Head of caudate nucleus (tissue), 42 donors: ENCODE measurements at regions not wholly inside any gene's neighbourhood (a gene's known extent, or its start where the extent isn't known, plus 50 kb on each side); places are given as distances from the start of the nearest gene placed in this dataset.

Experiments
- DNase-seq, 42 donors: peaks; one replicate each; pipeline versions ENCODE4 v3.0.0 to v3.0.0-alpha.2; 2020 to 2021; ENCODE audit warnings: mixed read lengths in 7 of 42
- intact Hi-C: fragments of 100-400 bp; cut with DNase I; formaldehyde crosslinking; loops from one replicate; pipeline ENCODE4 v1.15.0; 2022

- DNase-seq: no peak
- intact Hi-C loops: no loop called here
Measured at GRCh38 chr10:83037653-83038052, 1101.7 kb upstream of the GHITM start.

- no peak for DNase-seq
- intact Hi-C loops: no loop called here
Measured at GRCh38 chr10:83038631-83039030, 1100.7 kb upstream of the GHITM start.

DNA sequence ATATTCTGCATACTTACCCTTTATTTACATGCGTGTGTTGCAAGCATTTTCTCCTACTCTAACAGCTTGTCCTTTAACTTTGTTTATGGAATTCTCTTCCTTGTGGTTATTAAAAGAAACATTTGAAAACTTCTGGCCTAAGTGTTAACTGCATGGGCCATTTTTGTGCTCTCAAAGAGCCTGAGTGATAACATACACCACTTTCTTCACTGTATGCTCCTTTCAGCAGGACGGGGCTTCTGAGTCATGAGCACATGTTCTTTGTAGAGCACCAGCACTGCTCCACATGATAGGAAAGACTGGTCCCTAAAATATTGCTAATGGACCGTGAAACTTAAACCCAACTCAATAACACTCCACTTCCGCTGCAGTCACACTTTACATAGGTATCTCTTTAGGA, 1093.6 kb upstream of the GHITM start:
- intact Hi-C loops: no loop called here
- DNase-seq: no peak

DNA sequence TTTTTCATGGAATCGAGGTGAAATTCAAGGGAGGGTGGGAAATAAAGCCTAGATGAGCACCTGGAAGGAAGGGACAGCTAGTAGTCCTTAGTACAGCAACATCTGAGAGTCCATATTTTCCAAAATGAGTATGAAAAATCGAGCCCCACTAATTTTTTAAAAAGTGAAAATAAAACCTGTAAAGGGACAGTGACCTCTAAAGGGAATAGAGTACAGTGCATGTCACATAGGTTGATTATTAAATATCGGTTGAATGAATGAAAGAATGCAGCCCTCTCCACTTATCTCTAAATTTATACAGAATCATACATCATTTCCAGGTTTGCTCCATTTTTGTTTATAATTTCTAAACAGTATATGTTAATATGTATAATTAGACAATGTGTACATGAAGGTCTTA, 1088.5 kb upstream of the GHITM start:
- DNase-seq: no peak
- intact Hi-C loops: no loop called here

DNA sequence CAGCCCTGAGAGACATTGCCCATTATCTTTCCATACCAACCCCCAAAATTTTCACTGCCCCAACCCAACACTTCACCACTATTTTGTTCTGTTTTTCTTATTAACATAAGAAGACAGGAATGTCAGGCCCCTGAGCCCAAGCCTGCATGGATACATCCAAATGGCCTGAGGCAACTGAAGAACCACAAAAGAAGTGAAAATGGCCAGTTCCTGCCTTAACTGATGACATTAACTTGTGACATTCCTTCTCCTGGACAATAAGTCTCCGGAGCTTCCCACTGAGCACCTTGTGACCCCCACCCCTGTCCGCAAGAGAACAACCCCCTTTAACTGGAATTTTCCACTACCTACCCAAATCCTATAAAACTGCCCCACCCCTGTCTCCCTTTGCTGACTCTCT, 1076.4 kb upstream of the GHITM start:
- intact Hi-C loops: no loop called here
- no peak for DNase-seq

- no peak for DNase-seq
- intact Hi-C loops: no loop called here
Measured at GRCh38 chr10:83073472-83073871, 1065.8 kb upstream of the GHITM start.

- intact Hi-C loops: no loop called here
- no peak for DNase-seq
Measured at GRCh38 chr10:83075016-83075814, 1064.1 kb upstream of the GHITM start.

DNA sequence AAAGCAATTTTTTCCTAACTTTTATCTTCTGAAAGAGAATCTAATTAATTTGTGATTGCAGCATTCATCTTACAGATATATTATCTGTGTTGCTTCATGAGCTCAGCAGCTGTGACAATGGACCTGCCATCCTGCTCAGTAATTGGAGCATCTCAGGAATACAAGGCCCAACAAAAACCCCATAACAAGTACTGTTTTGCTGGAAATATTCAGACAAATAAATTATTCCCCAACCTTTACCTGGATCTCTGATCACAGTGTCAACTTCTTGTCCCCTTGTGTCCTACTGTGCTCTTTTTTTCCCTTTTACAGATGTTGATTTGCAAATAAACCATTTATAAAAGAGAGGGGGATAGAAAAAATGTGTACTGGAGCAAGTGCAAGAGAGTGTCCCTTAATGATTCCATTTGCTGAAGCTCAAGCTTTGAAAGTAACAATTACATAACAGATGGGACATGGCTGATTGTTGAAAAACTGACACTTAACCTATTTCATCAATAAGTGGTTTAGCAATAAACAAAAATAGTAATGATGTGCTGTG, 1063.4 kb upstream of the GHITM start:
- no peak for DNase-seq
- intact Hi-C loops: no loop called here

DNA sequence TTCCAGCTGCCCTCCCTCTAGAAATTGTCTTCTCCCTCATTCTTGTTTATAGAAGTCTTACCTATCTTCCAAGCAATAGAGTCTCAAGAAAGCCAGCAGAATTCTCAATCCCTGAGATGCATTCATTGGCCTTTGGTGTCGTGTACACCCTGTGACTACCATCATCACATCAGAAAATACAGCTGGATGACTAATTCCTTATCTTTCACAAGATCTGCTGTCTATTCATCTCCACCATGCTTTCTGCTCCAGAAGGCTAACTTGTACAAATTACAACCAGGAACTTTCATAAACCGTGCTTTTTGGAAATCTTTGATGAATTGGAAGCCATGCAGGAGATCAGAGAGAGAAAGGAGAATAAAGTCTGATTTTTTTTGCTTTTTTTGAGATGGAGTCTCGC, 1062.9 kb upstream of the GHITM start:
- intact Hi-C loops: no loop called here
- DNase-seq: no peak

DNA sequence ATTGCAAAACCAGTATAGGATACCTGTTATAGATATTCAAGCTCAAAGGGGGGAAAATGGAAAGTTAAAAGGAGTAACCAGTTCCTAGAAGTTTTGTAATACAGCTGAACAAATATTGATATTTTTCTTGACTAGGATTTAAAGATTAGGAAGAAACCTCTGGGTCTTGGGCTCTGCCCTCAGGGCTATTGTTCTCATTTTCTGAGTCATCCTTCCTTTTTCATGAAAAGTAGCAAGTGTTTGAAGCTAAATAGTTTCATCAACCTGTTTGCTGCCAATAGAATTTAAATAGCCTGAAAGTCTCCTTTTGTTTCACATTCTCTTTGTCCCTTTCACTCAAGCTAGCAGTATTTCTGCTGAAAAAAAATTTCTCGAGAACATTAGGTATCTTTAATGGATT, 1061.1 kb upstream of the GHITM start:
- no peak for DNase-seq
- intact Hi-C loops: no loop called here

DNA sequence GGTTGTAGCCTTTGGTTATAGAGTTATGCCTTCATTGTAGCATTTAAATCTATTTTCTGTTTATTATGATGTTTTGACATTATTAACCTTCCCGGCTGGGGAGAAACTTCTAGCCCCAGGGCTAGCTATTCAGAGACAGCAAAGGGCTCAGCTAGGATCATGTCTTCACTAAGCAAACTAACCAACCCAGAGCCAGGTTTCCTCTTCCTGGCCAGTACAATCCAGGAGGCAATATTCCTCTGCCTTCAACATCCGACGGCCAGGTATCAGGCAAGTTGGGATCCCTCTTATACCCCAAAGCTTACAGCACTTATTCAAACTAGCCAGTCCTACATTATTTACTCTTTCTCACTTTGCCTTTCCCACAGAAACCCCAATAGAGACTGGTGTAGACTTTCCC, 1060.7 kb upstream of the GHITM start:
- DNase-seq: no peak
- intact Hi-C loops: no loop called here

DNA sequence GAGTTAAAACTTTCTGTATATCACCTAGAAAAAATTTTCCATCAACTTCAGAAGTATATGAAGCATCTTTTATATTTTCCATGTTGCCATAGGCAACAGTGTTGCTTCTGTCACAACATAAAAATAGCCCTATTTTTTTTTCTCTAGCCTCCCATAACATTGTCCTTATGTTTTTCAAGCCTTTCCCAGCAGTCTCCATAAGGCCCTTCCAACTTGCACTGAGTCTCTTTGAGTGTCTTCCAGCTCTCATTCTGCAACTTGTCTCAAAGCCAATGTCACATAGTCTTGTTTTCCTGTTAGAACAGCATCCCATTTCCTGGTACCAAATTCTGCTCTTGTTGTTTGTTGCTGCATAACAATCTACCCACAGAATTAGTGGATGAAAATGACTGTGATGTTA, 1055.5 kb upstream of the GHITM start:
- intact Hi-C loops: no loop called here
- DNase-seq: peak in 1 of 42 donors; percentile 3

- no peak for DNase-seq
- intact Hi-C loops: no loop called here
Measured at GRCh38 chr10:83089335-83089734, 1050.0 kb upstream of the GHITM start.

DNA sequence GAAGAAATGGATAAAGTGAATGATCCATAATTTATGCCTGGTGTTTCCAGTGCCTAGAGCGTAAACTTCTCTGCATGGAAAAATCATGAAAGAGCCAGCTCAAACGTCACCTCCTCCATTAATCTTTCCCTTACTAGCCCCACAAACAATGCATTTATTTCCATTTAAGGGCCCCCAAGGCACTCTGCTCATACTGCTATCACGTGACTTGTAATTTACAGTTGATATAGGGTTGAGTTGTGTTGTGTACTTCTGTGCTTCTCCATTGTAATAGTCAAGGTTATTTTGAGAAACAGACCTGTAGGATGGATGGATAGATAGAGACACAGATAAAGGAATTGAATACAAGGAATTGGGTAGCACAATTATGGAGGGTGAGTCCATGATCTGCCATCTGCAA, 1034.7 kb upstream of the GHITM start:
- intact Hi-C loops: no loop called here
- DNase-seq: no peak

DNA sequence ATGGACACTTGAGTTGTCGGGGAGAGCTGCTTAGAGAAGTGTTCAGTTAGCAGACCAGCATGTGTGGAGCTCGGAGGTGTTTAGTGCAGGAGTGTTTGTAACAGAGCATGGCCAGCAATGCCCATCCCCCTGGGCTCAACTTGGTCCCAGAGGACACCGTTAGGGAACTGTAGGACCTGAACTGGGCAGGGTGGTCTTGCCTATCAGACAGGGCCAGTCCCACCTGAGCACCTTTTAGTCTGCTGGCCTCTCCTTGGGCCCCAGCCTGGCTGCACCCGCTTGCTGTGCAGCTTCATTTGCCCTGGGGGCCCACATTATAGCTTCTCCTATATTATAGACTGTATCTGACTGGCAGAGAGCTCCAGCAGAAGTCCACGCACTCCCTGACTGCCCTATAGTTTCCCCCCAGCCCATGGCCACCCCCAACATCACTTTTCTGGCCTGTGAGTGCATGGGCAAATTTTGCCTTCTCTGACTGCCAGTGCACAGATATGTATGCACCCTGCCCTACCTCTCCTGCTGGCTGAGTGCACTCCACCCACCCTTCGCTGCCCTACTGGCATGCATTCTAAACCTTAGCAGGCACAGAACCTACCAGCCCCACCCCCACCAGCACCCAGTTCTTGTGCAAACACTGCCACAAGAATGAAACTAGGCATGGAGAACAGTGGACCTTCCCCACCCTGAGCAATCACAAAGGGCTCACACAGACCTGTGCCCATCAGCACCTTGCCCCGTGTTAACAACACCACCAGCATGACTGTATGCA, 1030.6 kb upstream of the GHITM start:
- DNase-seq: no peak
- intact Hi-C loops: no loop called here

GRCh38 chr10:83119346-83119745, 1020.0 kb upstream of the GHITM start:
- intact Hi-C loops: no loop called here
- DNase-seq: no peak

DNA sequence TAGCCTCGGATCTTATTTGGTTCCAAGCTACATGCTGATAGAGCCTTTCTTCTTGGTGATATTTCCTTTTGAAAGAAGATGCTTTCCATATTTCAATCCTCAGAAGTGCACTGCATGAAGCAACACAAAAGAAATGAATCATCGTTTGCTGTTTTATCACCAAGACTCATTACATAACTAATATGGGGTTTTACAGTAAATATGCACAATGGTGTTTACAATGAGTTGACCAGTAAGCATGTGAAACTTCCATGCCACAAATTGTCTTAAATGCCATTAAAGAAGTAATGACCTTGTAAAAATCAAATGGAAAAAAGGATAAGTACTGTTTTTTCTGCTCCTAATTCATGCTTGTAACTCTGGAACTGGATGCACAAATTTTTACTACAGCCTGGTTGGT, 1017.0 kb upstream of the GHITM start:
- no peak for DNase-seq
- intact Hi-C loops: no loop called here

DNA sequence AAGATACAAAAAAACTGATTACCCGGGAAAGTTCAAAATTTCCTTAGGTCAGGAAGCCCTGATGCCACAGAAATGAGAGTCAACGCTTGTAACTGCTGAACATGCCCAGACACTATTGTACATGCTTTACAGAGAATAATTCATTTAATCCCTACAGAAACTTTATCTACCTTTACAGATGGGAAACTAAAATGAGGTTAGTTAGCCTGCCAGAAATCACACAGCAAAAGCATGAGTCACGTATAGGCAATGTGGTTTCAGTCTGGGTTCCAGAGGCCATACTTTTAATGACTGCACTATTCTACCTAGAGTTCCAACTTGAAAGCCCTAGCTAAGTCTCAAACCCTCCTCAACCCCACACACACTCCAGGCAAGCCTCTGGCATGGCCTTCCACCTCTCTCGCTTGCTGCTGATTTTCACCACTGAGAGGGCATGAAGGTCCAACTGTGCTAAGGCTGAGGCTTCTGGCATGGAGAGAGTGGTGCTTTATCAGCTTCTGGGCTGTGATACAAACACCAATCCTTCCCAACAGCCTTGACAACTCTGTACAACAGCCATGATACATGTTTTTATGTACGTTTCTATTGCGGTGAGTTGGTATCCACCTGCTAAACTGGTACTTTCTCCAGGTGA, 1011.2 kb upstream of the GHITM start:
- DNase-seq: no peak
- intact Hi-C loops: no loop called here

- DNase-seq: no peak
- intact Hi-C loops: no loop called here
Measured at GRCh38 chr10:83140811-83141210, 998.5 kb upstream of the GHITM start.

DNA sequence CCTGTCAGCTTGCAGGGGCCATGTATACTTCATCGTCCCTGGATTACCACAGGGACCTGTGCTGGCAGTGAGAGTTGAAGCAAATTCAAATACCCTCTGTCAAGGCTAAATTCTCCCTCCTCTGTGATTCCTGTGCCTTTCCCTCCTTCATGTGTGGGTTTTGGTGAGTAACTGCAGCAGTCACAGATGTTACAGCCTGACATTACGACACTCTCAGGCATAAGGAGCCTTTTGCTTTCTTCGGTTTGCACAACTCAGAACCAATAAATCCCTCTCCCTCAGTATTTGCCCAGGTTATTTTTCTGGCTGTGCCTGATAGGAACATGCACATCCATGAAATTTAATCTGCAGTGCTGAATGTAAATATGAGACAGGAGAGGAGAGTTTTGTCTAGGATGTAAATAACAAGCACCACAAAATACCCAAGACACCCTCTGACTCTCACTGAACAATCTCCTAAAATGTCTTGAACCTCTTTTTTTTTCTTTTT, 997.2 kb upstream of the GHITM start:
- intact Hi-C loops: no loop called here
- DNase-seq: no peak
